HG03103 (cell line): ENCODE measurements at regions not wholly inside any gene's neighbourhood (a gene's known extent, or its start where the extent isn't known, plus 50 kb on each side); places are given as distances from the start of the nearest gene placed in this dataset.

ENCODE experiments used
- ATAC-seq: cut with Tn5 transposase; IDR thresholded peaks from one replicate; pipeline ENCODE4 v1.9.1; 2021; ENCODE audit warnings: low read depth; ENCODE audit not compliant: unreplicated experiment

DNA sequence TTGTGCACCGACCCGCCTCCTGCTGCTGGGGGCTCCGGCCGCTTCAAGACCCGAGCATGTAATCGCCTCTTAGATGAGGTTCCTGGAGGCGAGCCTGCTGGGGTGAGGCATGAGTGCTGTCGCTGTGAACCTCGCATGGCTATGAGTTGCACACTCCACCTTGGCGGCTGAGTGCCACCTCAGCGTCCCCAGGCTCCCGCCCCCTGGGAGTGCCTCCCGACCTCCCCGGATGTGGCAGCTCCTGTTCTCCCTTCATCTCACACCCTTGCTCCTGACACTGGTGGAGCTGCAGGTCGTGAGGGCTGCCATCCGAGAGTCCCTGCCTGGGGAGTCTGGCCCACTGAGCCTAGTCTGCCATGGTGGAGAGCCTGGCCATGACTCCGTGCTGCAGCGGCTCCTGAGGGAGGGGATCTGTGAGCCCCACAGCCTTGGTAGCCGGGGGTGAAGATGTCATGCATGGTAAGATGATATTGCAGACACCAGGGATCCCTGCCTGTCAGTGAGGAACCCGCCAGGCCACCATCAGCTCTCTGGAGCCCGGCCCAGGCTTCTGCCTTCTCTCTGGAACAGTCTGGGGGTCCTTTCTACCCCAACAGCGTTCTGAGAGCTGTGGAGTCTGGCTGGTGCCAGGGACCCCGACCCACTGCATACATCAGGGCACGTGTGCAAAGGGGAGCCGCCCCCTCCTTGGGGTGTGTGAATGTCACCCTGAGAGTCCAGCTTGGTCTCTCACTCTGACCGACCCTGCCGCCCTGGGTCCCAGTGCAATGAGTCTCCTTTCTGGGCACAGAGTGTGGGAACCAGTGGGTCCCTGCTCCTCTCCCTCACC, 61.6 kb upstream of the HS6ST1 start:
- ATAC-seq = no peak

GRCh38 chr2:128380961-128381938, 62.6 kb upstream of the HS6ST1 start:
- no peak for ATAC-seq

- no peak for ATAC-seq
Measured at GRCh38 chr2:128384446-128384845, 65.8 kb upstream of the HS6ST1 start.

DNA sequence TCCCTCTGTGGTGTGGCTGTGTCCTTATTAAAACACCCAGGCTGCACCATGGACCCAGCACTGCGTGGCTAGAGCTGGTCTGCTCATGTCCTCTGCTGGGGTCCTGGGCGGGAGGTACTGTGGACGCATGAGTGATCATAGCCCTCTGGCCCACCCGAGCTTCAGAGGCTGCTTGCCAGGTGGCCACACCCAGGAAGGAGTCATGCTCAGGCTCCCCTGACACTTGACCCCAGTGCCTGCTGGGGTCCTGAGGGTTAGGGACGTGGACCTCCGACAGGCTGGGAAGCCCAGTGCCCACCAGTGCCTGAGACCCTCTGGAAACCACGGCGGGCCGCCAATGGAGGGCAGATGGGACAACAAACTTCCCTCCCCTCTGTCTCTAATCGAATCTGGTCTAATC, 66.3 kb upstream of the HS6ST1 start:
- ATAC-seq = no peak

DNA sequence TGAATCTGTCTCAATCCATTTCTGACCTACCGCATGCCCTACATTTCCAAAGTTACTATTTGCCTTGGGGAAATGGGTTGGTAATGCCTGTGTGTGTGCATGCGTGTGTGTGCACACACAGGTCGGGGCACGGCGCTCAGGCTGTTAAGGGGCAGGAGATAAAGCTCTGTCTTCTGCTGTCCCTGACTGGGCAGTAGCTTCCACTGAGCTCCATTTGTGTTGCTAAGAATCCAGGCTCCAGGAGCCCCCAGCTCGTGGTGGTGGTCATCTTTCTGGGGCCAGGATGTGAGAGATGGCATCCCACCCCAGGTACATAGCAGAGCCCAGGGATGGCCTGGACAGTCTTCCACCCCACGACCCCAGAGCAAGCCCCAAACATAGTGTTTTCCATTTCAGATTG, 66.7 kb upstream of the HS6ST1 start:
- ATAC-seq = no peak

- no peak for ATAC-seq
Measured at GRCh38 chr2:128386066-128386465, 67.4 kb upstream of the HS6ST1 start.

DNA sequence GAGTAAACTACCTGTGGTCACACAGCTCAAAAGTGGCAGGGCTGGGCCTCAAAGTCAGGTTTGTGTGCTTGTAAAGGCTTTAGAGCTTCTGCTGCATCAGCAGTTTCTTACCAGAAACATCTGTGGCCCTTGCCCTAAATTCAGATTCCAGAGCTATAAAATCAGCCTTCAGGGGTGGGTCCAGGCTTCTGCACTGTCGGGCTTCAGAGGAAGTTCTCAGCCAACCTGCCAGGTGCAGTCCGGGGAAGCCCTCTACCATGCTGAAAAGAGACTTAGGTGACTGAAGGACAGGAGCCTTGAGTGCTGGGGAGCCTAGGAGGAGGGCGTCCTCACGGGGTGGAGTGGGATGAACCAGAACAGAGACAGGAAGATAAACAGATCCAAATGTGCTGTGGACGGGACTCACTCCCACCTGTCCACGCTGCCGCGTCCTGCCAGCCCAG, 69.9 kb upstream of the HS6ST1 start:
- ATAC-seq = no peak

DNA sequence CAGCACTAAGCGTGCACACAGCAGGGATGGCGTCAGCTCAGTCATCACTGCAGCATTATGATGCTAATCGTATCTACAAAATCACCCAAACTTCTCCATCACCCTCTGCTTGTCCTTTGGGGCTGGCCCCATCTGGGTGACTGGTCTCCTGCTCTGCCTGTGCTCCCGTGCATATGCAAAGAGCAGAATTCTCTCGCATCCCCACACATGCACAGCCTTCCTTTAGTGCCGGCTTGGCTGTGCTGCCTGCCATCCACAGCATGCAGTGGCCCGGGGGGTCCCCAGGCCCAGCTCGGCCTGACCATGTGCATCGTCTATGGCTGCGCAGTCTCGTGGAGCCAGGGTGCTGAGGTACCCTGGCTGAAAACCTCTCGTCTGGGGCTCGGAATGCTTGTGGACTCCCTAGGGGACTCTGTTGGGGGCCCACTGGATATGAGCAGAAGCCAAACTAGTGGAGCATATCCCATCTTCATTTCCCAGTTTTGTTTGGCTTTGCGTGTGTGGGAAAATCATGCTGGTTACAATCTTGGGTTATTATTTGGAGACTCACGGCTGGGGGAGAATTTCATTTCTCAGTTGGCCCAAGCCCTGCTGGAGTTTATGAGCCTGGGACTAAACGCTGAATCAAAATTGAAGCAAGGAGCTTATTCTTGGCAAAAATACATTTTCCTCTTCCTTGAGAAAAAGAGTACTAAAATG, 70.9 kb upstream of the HS6ST1 start:
- no peak for ATAC-seq

- ATAC-seq = no peak
Measured at GRCh38 chr2:128390256-128390990, 71.8 kb upstream of the HS6ST1 start.

- ATAC-seq = no peak
Measured at GRCh38 chr2:128390991-128391630, 72.4 kb upstream of the HS6ST1 start.

DNA sequence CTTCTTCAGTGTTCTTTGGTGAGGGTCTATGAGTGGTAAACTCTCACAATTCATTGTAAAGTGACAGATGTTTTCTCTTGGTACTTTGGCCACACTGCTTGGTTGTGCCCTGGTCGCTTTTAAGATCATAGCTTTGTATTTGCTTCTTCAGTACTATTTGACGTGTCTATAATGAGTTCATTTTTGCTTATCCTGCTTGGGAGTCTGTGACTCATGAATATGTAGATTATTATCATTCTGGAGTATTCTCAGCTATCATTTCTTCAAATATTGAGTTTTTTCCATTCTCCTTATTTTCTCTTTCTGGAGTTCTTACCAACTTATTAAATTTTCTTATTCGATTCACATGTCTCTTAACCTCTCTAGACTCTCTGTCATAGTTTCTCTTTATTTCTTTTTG, 73.0 kb upstream of the HS6ST1 start:
- no peak for ATAC-seq

DNA sequence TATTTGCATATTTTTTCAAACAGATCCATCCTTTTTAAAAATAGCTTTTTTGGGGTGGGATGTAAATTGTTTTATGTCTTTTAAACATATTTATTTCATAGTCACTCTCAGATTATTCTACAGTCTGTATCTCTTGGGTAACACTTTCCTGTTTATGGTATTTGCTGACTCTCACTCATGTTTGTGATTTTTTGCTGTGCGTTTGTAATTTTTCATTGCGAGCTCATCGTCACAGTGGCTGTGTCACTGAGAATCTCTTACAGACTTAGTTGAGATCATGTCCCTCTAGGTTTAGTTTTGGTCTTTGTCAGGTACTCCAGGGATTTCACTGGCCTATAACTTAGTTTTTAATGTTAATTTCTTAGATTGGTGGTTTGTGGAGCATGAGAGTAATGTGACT, 73.5 kb upstream of the HS6ST1 start:
- no peak for ATAC-seq

DNA sequence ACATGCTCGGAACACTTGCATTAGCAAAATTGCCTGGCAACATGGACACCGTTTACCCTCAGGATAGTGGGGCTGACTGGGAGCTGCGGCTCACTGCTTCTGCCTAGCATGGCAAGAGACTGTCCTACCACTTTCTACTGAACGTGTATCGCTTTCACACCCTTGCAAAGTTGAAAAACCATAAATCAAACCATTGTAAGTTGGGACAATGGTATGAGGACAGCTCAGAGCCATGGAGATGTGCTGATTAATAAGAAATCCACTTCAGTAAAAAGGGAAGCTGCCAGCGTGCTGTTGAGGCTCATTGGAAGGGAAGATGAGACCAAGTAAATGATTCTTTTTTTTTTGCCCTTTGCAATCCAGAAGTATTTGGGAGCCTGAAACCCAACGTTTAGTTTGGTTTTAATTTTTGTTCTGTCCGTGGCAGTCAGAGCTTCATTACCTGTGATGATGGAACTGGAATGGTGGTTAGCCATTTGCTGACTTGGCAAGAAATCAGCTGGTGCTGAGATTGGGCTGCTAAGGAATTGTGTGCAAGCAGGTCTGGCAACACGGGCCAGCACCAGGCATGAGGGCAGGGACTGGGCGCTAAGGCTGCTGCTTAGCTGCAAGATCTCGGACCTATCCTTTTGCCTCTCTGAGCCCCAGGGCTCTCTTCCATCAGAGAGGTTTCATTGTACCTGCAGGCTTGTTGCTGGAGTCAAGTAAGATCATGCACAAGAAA, 75.5 kb upstream of the HS6ST1 start:
- no peak for ATAC-seq

- ATAC-seq = no peak
Measured at GRCh38 chr2:128395196-128395595, 76.5 kb upstream of the HS6ST1 start.

- no peak for ATAC-seq
Measured at GRCh38 chr2:128395640-128396499, 77.2 kb upstream of the HS6ST1 start.

- ATAC-seq = no peak
Measured at GRCh38 chr2:128396500-128396891, 77.8 kb upstream of the HS6ST1 start.

- ATAC-seq = no peak
Measured at GRCh38 chr2:128396946-128397345, 78.3 kb upstream of the HS6ST1 start.

DNA sequence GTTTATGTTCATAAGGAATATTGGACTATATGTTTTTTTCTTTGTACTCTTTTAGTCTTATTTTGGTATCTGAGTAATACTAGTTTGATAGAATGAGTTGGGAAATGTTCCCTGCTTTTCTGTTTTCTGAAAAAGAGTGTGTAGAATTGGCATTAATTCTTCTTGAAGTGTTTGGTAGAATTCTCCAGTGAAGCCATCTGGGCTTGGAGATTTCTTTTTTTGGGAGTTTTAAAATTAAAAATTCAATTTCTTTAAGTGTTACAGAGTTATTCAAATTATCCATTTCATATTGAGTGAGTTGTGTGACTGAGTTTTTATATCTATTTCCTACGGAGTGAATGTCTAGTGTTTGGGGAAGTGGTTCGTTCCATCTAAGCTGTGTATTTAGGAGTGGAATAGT, 80.6 kb upstream of the HS6ST1 start:
- ATAC-seq = no peak
